Neuronal stem cell (in vitro differentiated cells): ENCODE measurements at regions not wholly inside any gene's neighbourhood (a gene's known extent, or its start where the extent isn't known, plus 50 kb on each side); places are given as distances from the start of the nearest gene placed in this dataset.

Source experiments
- DNase-seq: peaks from one replicate; pipeline ENCODE4 v3.0.0-alpha.2; 2013; ENCODE audit warnings: low spot score
- H2AFZ ChIP-seq: one replicate; pipeline ENCODE4 v1.6.1; 2013; ENCODE audit warnings: mild to moderate bottlenecking, low read length, inconsistent platforms
- H2AK5ac ChIP-seq: 2 replicates; pipeline ENCODE4 v1.6.1; 2013; ENCODE audit warnings: low read depth, mild to moderate bottlenecking, inconsistent platforms, low read length, moderate library complexity, mixed read lengths
- H2BK120ac ChIP-seq: 2 replicates; pipeline ENCODE4 v1.6.1; 2013; ENCODE audit warnings: low read depth, mild to moderate bottlenecking, inconsistent platforms, low read length, moderate library complexity, mixed read lengths
- H2BK12ac ChIP-seq: one replicate; pipeline ENCODE4 v1.6.1; 2013; ENCODE audit warnings: low read length, inconsistent platforms
- H2BK15ac ChIP-seq: 2 replicates; pipeline ENCODE4 v1.6.1; 2013; ENCODE audit warnings: mild to moderate bottlenecking, low read length, inconsistent platforms, mixed read lengths
- H2BK5ac ChIP-seq: one replicate; pipeline ENCODE4 v1.6.1; 2013; ENCODE audit warnings: inconsistent platforms, mild to moderate bottlenecking, low read length, moderate library complexity
- H3K14ac ChIP-seq: one replicate; pipeline ENCODE4 v1.6.1; 2013; ENCODE audit warnings: low read length, inconsistent platforms
- H3K18ac ChIP-seq: 2 replicates; pipeline ENCODE4 v1.6.1; 2013; ENCODE audit warnings: low read length, inconsistent platforms
- H3K23ac ChIP-seq: 2 replicates; pipeline ENCODE4 v1.6.1; 2013; ENCODE audit warnings: low read depth, mild to moderate bottlenecking, mixed read lengths, low read length, inconsistent platforms; ENCODE audit not compliant: poor library complexity
- H3K27ac ChIP-seq: replicated peaks from 3 replicates; pipeline ENCODE4 v1.5.1; 2013; ENCODE audit warnings: low read length, inconsistent platforms
- H3K27me3 ChIP-seq, 3 experiments: 2 replicates each; pipeline ENCODE4 v1.6.1; 2013; ENCODE audit warnings: low read length in 3 of 3, mild to moderate bottlenecking in 2 of 3, inconsistent platforms in 1 of 3, low read depth in 1 of 3, mixed read lengths in 1 of 3, moderate library complexity in 1 of 3; ENCODE audit not compliant: control insufficient read depth in 3 of 3, insufficient read depth in 3 of 3
- H3K36me3 ChIP-seq, 2 donors: replicated peaks in 1 of 2; 2 replicates each; pipeline ENCODE4 v1.6.1; 2013; ENCODE audit warnings: low read length in 2 of 2; ENCODE audit not compliant: control insufficient read depth in 2 of 2, insufficient read depth in 2 of 2
- H3K4ac ChIP-seq: 2 replicates; pipeline ENCODE4 v1.6.1; 2013; ENCODE audit warnings: inconsistent platforms, mild to moderate bottlenecking, low read length, moderate library complexity
- H3K4me1 ChIP-seq, 2 donors: 1 replicate in 1 of 2; 2 replicates in 1 of 2; pipeline ENCODE4 v1.6.1; 2013; ENCODE audit warnings: low read length in 2 of 2, low read depth in 1 of 2; ENCODE audit not compliant: control insufficient read depth in 2 of 2, insufficient read depth in 1 of 2
- H3K4me2 ChIP-seq: one replicate; pipeline ENCODE4 v1.6.1; 2013; ENCODE audit warnings: mild to moderate bottlenecking, low read length, inconsistent platforms; ENCODE audit not compliant: insufficient read depth, poor library complexity, severe bottlenecking
- H3K4me3 ChIP-seq, 2 donors: 2 replicates each; pipeline ENCODE4 v1.5.1; 2013; ENCODE audit warnings: low read length in 2 of 2, mild to moderate bottlenecking in 2 of 2, inconsistent platforms in 1 of 2, moderate library complexity in 1 of 2
- H3K79me1 ChIP-seq: one replicate; pipeline ENCODE4 v1.6.1; 2013; ENCODE audit warnings: low read depth, mild to moderate bottlenecking, inconsistent platforms, low read length, moderate library complexity
- H3K9ac ChIP-seq: one replicate; pipeline ENCODE4 v1.6.1; 2013; ENCODE audit warnings: mild to moderate bottlenecking, low read depth, low read length, inconsistent platforms; ENCODE audit not compliant: poor library complexity
- H3K9me3 ChIP-seq, 2 donors: replicated peaks in 1 of 2; 2 replicates each; pipeline versions ENCODE3 to v1.6.1; 2013; ENCODE audit warnings: low read length in 2 of 2, mild to moderate bottlenecking in 2 of 2, inconsistent platforms in 1 of 2, low read depth in 1 of 2, mixed read lengths in 1 of 2, moderate library complexity in 1 of 2; ENCODE audit not compliant: control insufficient read depth in 2 of 2, insufficient read depth in 1 of 2
- H4K8ac ChIP-seq: one replicate; pipeline ENCODE4 v1.6.1; 2013; ENCODE audit warnings: low read depth, mild to moderate bottlenecking, inconsistent platforms, low read length, moderate library complexity
- H4K91ac ChIP-seq: one replicate; pipeline ENCODE4 v1.6.1; 2013; ENCODE audit warnings: low read length, low read depth, mild to moderate bottlenecking, inconsistent platforms; ENCODE audit not compliant: poor library complexity
- WGBS, 2 donors: extraction: QIAGEN DNeasy Blood & Tissue Kit; methylation state at CpG; one replicate each; pipeline ENCODE4 v1.1.7; 2013; ENCODE audit warnings: missing lambda C conversion rate in 2 of 2, mixed read lengths in 1 of 2; ENCODE audit not compliant: insufficient read length in 2 of 2, insufficient replicate concordance in 1 of 2; ENCODE audit errors: extremely low coverage in 2 of 2; 5-methylcytosine and 5-hydroxymethylcytosine counted together

- H3K4me2 ChIP-seq: no peak overlapping the region
- H3K9ac ChIP-seq: no peak overlapping the region
- no peak overlapping the region for H2BK12ac ChIP-seq
- H3K36me3 ChIP-seq: no peaks in the 10 kb centered on the region
- H3K4me3 ChIP-seq: no peak overlapping the region
- H2AFZ ChIP-seq: no peak overlapping the region
- no peak overlapping the region for H3K4ac ChIP-seq
- no peak overlapping the region for H3K18ac ChIP-seq
- no peaks in the 10 kb centered on the region for H3K79me1 ChIP-seq
- no peak overlapping the region for H4K91ac ChIP-seq
- no CpG with 5 or more reads among the region's 4 CpGs for WGBS, 2 donors
- DNase-seq: no peak
- H3K23ac ChIP-seq: no peak overlapping the region
- no peak overlapping the region for H4K8ac ChIP-seq
- no peak overlapping the region for H3K14ac ChIP-seq
- no peaks in the 10 kb centered on the region for H3K27me3 ChIP-seq
- H2BK15ac ChIP-seq: no peak overlapping the region
- no peaks in the 10 kb centered on the region for H3K4me1 ChIP-seq
- no peak overlapping the region for H3K27ac ChIP-seq
- no peak overlapping the region for H2AK5ac ChIP-seq
- no peaks in the 10 kb centered on the region for H3K9me3 ChIP-seq
- no peak overlapping the region for H2BK120ac ChIP-seq
- H2BK5ac ChIP-seq: no peak overlapping the region
These were observed 618.8 kb upstream of the KLF4 start for GRCh38 chr9:108108280-108108851.

- no peak overlapping the region for H2BK15ac ChIP-seq
- no peak overlapping the region for H3K9ac ChIP-seq
- no CpG with 5 or more reads among the region's 5 CpGs for WGBS, 2 donors
- H3K4ac ChIP-seq: no peak overlapping the region
- no peaks in the 10 kb centered on the region for H3K4me1 ChIP-seq
- H4K8ac ChIP-seq: no peak overlapping the region
- no peak overlapping the region for H2BK12ac ChIP-seq
- no peak overlapping the region for H3K27ac ChIP-seq
- H2BK5ac ChIP-seq: no peak overlapping the region
- no peak overlapping the region for H3K14ac ChIP-seq
- no peaks in the 10 kb centered on the region for H3K79me1 ChIP-seq
- no peak overlapping the region for H3K4me3 ChIP-seq
- no peak overlapping the region for H2AK5ac ChIP-seq
- no peak overlapping the region for H3K23ac ChIP-seq
- no peak overlapping the region for H2BK120ac ChIP-seq
- DNase-seq: no peak
- H3K4me2 ChIP-seq: no peak overlapping the region
- no peaks in the 10 kb centered on the region for H3K9me3 ChIP-seq
- no peak overlapping the region for H4K91ac ChIP-seq
- no peak overlapping the region for H3K18ac ChIP-seq
- H3K27me3 ChIP-seq: no peaks in the 10 kb centered on the region
- H2AFZ ChIP-seq: no peak overlapping the region
- no peaks in the 10 kb centered on the region for H3K36me3 ChIP-seq
These were observed 616.3 kb upstream of the KLF4 start for GRCh38 chr9:108105885-108106284.

- H2AK5ac ChIP-seq: no peak overlapping the region
These were observed 615.4 kb upstream of the KLF4 start for GRCh38 chr9:108104991-108105390.

GRCh38 chr9:108103046-108103693 lies 613.6 kb upstream of the KLF4 start:
- no peaks in the 10 kb centered on the region for H3K36me3 ChIP-seq
- WGBS, 2 donors: no CpG with 5 or more reads among the region's 1 CpG
- no peak overlapping the region for H4K8ac ChIP-seq
- H2BK15ac ChIP-seq: no peak overlapping the region
- no peak overlapping the region for H3K4me3 ChIP-seq
- H3K27me3 ChIP-seq: no peaks in the 10 kb centered on the region
- no peaks in the 10 kb centered on the region for H3K9me3 ChIP-seq
- H3K4me2 ChIP-seq: no peak overlapping the region
- peaks cover 0 to 2% of the 10 kb centered on the region in 2 donors for H3K4me1 ChIP-seq
- no peak overlapping the region for H2BK120ac ChIP-seq
- no peak overlapping the region for H3K27ac ChIP-seq
- no peak overlapping the region for H3K18ac ChIP-seq
- no peaks in the 10 kb centered on the region for H3K79me1 ChIP-seq
- no peak overlapping the region for H2AK5ac ChIP-seq
- no peak overlapping the region for H2AFZ ChIP-seq
- no peak overlapping the region for H2BK5ac ChIP-seq
- no peak overlapping the region for H4K91ac ChIP-seq
- no peak overlapping the region for H3K9ac ChIP-seq
- no peak overlapping the region for H3K23ac ChIP-seq
- DNase-seq: no peak
- H3K4ac ChIP-seq: no peak overlapping the region
- no peak overlapping the region for H2BK12ac ChIP-seq
- H3K14ac ChIP-seq: no peak overlapping the region

More at GRCh38 chr9:108104991-108105390, 615.4 kb upstream of the KLF4 start:
- no CpG with 5 or more reads among the region's 1 CpG for WGBS, 2 donors
- H3K14ac ChIP-seq: no peak overlapping the region
- H3K9me3 ChIP-seq: no peaks in the 10 kb centered on the region
- H3K27me3 ChIP-seq: no peaks in the 10 kb centered on the region
- no peak for DNase-seq
- H4K8ac ChIP-seq: no peak overlapping the region
- no peak overlapping the region for H3K27ac ChIP-seq
- no peak overlapping the region for H3K4me3 ChIP-seq
- no peak overlapping the region for H2BK15ac ChIP-seq
- H3K4me2 ChIP-seq: no peak overlapping the region
- peaks cover 0 to under 1% of the 10 kb centered on the region in 2 donors for H3K4me1 ChIP-seq
- no peak overlapping the region for H2BK5ac ChIP-seq
- no peak overlapping the region for H4K91ac ChIP-seq
- H3K79me1 ChIP-seq: no peaks in the 10 kb centered on the region
- H3K18ac ChIP-seq: no peak overlapping the region
- H3K9ac ChIP-seq: no peak overlapping the region
- H3K4ac ChIP-seq: no peak overlapping the region
- H3K36me3 ChIP-seq: no peaks in the 10 kb centered on the region
- H2BK12ac ChIP-seq: no peak overlapping the region
- H2BK120ac ChIP-seq: no peak overlapping the region
- H3K23ac ChIP-seq: no peak overlapping the region
- H2AFZ ChIP-seq: no peak overlapping the region
